Astrocyte (in vitro differentiated cells and primary cell): ENCODE measurements at regions not wholly inside any gene's neighbourhood (a gene's known extent, or its start where the extent isn't known, plus 50 kb on each side); places are given as distances from the start of the nearest gene placed in this dataset.
A peak's percentile ranks its signal among the peaks of the same experiment; 100 is the strongest.

Experiments
- DNase-seq: peaks from one replicate; pipeline ENCODE4 v3.0.0-alpha.2; 2010; ENCODE audit warnings: low read depth
- FAIRE-seq: peaks from 2 replicates; lab custom pipeline; 2011; peaks lifted over from hg19 to GRCh38; lab: Jason Lieb, UNC
- H2AFZ ChIP-seq: 2 replicates; pipeline ENCODE4 v1.6.0; 2012; ENCODE audit warnings: low read depth, low read length, inconsistent platforms
- H3K27ac ChIP-seq: 2 replicates; pipeline ENCODE4 v1.5.1; 2011; ENCODE audit warnings: low read depth, low read length, inconsistent platforms
- H3K27me3 ChIP-seq: 2 replicates; pipeline ENCODE4 v1.6.0; 2011; ENCODE audit warnings: low read length, inconsistent platforms; ENCODE audit not compliant: insufficient read depth
- H3K36me3 ChIP-seq: 2 replicates; pipeline ENCODE4 v1.5.1; 2011; ENCODE audit warnings: low read length, inconsistent platforms; ENCODE audit not compliant: insufficient read depth
- H3K4me1 ChIP-seq: 2 replicates; pipeline ENCODE4 v1.5.1; 2011; ENCODE audit warnings: low read length, inconsistent platforms; ENCODE audit not compliant: insufficient read depth
- H3K4me2 ChIP-seq: 2 replicates; pipeline ENCODE4 v1.6.0; 2012; ENCODE audit warnings: low read length, inconsistent platforms
- H3K4me3 ChIP-seq: 2 replicates; pipeline ENCODE4 v1.5.1; 2011; ENCODE audit warnings: low read depth, mild to moderate bottlenecking, low read length, inconsistent platforms; ENCODE audit not compliant: insufficient read depth
- H3K79me2 ChIP-seq: 2 replicates; pipeline ENCODE4 v1.6.0; 2012; ENCODE audit warnings: mild to moderate bottlenecking, low read length, inconsistent platforms; ENCODE audit not compliant: insufficient read depth
- H3K9ac ChIP-seq: 2 replicates; pipeline ENCODE4 v1.6.0; 2012; ENCODE audit warnings: mild to moderate bottlenecking, low read length, inconsistent platforms
- H3K9me3 ChIP-seq: 2 replicates; pipeline ENCODE4 v1.5.1; 2012; ENCODE audit warnings: low read depth, mild to moderate bottlenecking, low read length, inconsistent platforms; ENCODE audit not compliant: insufficient read depth
- H4K20me1 ChIP-seq: 2 replicates; pipeline ENCODE4 v1.6.0; 2012; ENCODE audit warnings: low read length, inconsistent platforms; ENCODE audit not compliant: insufficient read depth
- H3K27ac Mint-ChIP-seq: one replicate; pipeline ENCODE4 v1.8.0; 2021; ENCODE audit warnings: mild to moderate bottlenecking, mixed read lengths; ENCODE audit not compliant: unreplicated experiment
- H3K27me3 Mint-ChIP-seq: one replicate; pipeline ENCODE4 v1.8.0; 2021; ENCODE audit warnings: low read depth, mixed read lengths; ENCODE audit not compliant: unreplicated experiment
- H3K36me3 Mint-ChIP-seq: one replicate; pipeline ENCODE4 v1.8.0; 2021; ENCODE audit warnings: low read depth, mixed read lengths; ENCODE audit not compliant: unreplicated experiment
- H3K4me1 Mint-ChIP-seq: one replicate; pipeline ENCODE4 v1.8.0; 2021; ENCODE audit warnings: low read depth, mixed read lengths; ENCODE audit not compliant: unreplicated experiment
- H3K4me3 Mint-ChIP-seq: one replicate; pipeline ENCODE4 v1.8.0; 2021; ENCODE audit warnings: mild to moderate bottlenecking, moderate library complexity, mixed read lengths; ENCODE audit not compliant: unreplicated experiment
- H3K9me3 Mint-ChIP-seq: one replicate; pipeline ENCODE4 v1.8.0; 2021; ENCODE audit warnings: mild to moderate bottlenecking, mixed read lengths; ENCODE audit not compliant: unreplicated experiment
- EZH2 ChIP-seq: IDR thresholded peaks from 2 replicates; pipeline ENCODE4 v1.6.1; 2012; ENCODE audit warnings: mild to moderate bottlenecking, low read length, inconsistent platforms; ENCODE audit not compliant: insufficient read depth
- TF ChIP-seq, protein P1 (sequence below): IDR thresholded peaks from 2 replicates; pipeline ENCODE4 v1.5.1; 2011; ENCODE audit warnings: low read depth, mild to moderate bottlenecking, inconsistent platforms, low read length, moderate library complexity; ENCODE audit not compliant: insufficient read depth

DNA sequence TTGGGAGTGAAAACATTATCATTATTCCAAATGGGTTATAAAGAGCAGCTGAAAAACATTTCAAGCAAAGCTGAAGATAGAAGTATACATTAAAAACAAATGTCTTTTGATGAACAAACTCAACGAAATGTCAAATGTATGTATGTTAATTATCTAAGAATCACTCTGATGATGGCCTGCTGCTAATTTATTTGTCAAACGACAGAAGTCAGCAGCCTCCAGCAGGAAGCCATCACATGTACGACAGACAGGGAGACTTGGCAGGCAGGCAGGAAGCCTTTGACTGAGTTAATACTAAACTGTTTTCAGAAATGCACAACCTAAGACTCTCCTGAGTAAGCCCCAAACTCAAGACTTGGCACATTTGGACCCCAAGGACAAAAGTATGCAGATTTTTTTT, 491.1 kb downstream of the ZNF385D start:
- no peaks in the 10 kb centered on the region for H3K36me3 ChIP-seq
- Mint-ChIP-seq H3K27ac (no peak overlapping the region), H3K36me3 (no peaks in the 10 kb centered on the region), H3K27me3 (no peaks in the 10 kb centered on the region), H3K9me3 (peaks cover 3% of the 10 kb centered on the region), H3K4me1 (no peaks in the 10 kb centered on the region), H3K4me3 (no peak overlapping the region)
- no peak overlapping the region for H3K9ac ChIP-seq
- H3K27ac ChIP-seq = no peak overlapping the region
- H2AFZ ChIP-seq = no peak overlapping the region
- FAIRE-seq (no peak), DNase-seq (no peak)
- H3K4me3 ChIP-seq = no peak overlapping the region
- H3K4me1 ChIP-seq = no peaks in the 10 kb centered on the region
- no peaks in the 10 kb centered on the region for H4K20me1 ChIP-seq
- H3K9me3 ChIP-seq = no peaks in the 10 kb centered on the region
- no peak for TF ChIP-seq EZH2
- TF ChIP-seq, protein P1, sequence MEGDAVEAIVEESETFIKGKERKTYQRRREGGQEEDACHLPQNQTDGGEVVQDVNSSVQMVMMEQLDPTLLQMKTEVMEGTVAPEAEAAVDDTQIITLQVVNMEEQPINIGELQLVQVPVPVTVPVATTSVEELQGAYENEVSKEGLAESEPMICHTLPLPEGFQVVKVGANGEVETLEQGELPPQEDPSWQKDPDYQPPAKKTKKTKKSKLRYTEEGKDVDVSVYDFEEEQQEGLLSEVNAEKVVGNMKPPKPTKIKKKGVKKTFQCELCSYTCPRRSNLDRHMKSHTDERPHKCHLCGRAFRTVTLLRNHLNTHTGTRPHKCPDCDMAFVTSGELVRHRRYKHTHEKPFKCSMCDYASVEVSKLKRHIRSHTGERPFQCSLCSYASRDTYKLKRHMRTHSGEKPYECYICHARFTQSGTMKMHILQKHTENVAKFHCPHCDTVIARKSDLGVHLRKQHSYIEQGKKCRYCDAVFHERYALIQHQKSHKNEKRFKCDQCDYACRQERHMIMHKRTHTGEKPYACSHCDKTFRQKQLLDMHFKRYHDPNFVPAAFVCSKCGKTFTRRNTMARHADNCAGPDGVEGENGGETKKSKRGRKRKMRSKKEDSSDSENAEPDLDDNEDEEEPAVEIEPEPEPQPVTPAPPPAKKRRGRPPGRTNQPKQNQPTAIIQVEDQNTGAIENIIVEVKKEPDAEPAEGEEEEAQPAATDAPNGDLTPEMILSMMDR = no peak
- no peak overlapping the region for H3K4me2 ChIP-seq
- H3K79me2 ChIP-seq = no peaks in the 10 kb centered on the region
- H3K27me3 ChIP-seq = no peaks in the 10 kb centered on the region

DNA sequence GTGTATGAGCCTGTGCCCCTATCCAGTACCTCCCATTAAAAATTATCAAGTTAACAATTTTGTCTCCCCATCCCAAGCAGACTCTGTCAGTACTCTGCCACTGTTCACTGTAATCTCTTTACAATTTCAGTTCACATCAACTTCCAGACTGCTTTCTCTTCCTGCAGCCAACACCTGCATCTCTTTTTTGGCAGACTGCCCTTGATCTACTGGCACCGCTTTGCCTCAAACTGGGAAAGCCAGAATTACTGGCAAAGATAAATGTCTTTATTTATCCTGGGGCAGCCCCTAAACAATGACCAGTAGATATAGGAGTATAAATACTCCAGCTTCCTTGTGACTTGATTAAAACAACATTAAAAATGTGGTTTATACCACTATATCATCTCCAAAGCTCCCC, 494.1 kb downstream of the ZNF385D start:
- no peaks in the 10 kb centered on the region for H3K36me3 ChIP-seq
- no peak overlapping the region for H3K9ac ChIP-seq
- FAIRE-seq (no peak), DNase-seq (peak; percentile 36)
- no peak overlapping the region for H3K4me3 ChIP-seq
- Mint-ChIP-seq H3K9me3 (peaks cover 3% of the 10 kb centered on the region), H3K27ac (no peak overlapping the region), H3K4me1 (no peaks in the 10 kb centered on the region), H3K27me3 (no peaks in the 10 kb centered on the region), H3K36me3 (no peaks in the 10 kb centered on the region), H3K4me3 (no peak overlapping the region)
- H3K4me1 ChIP-seq = no peaks in the 10 kb centered on the region
- H3K79me2 ChIP-seq = no peaks in the 10 kb centered on the region
- TF ChIP-seq, protein P1 = no peak
- TF ChIP-seq EZH2 = no peak
- H3K4me2 ChIP-seq = no peak overlapping the region
- H3K27ac ChIP-seq = no peak overlapping the region
- no peaks in the 10 kb centered on the region for H4K20me1 ChIP-seq
- H3K9me3 ChIP-seq = no peaks in the 10 kb centered on the region
- no peak overlapping the region for H2AFZ ChIP-seq
- no peaks in the 10 kb centered on the region for H3K27me3 ChIP-seq

DNA sequence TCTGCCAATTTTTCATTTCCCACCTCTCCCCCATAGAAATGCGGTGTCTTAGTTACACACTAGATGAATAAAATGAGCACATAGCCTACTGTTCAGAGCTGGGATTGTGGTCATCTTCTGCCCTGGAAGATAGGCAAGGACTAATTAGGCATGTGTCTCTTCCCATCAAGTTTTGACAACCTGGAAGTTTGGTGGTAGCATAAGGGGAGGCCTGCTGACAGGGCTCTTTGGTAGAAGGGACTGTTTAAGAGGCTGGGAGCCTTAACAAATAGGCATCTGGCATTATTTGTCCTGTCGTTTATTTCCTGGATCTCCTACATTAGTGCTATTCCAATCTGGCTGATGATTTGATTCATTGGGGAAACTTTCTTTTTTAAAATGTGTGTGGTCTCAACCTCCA, 512.3 kb downstream of the ZNF385D start:
- Histone ChIP-seq H3K79me2 (no peaks in the 10 kb centered on the region), H2AFZ (no peak overlapping the region), H3K36me3 (no peaks in the 10 kb centered on the region), H3K9me3 (no peaks in the 10 kb centered on the region), H3K27ac (no peak overlapping the region), H3K4me1 (no peaks in the 10 kb centered on the region), H3K9ac (no peak overlapping the region), H4K20me1 (no peaks in the 10 kb centered on the region), H3K4me2 (no peak overlapping the region), H3K27me3 (no peaks in the 10 kb centered on the region), H3K4me3 (no peak overlapping the region)
- Mint-ChIP-seq H3K4me3 (no peak overlapping the region), H3K4me1 (no peaks in the 10 kb centered on the region), H3K27me3 (no peaks in the 10 kb centered on the region), H3K27ac (no peak overlapping the region), H3K9me3 (no peaks in the 10 kb centered on the region), H3K36me3 (no peaks in the 10 kb centered on the region)
- FAIRE-seq (no peak), DNase-seq (no peak)
- TF ChIP-seq EZH2 = no peak
- TF ChIP-seq, protein P1 = no peak
